ENCODE measurements at regions not wholly inside any gene's neighbourhood (a gene's known extent, or its start where the extent isn't known, plus 50 kb on each side); places are given as distances from the start of the nearest gene placed in this dataset.

- Histone ChIP-seq H3K27ac (replicated peaks) (no peak overlapping the region), H3K27me3 (ENCODE audit: insufficient read depth, poor library complexity, severe bottlenecking) (peaks cover 2% of the 10 kb centered on the region), H3K4me3 (replicated peaks; ENCODE audit: insufficient read depth, low read length) (no peak overlapping the region)
- no peak for DNase-seq (ENCODE audit: low read depth in 1 of 2, low spot score in 1 of 2)
- TF ChIP-seq CTCF (IDR thresholded peaks at IDR 0.05; ENCODE audit: insufficient read depth, low read length), result no peak
- no peak for TF ChIP-seq GABPA (IDR thresholded peaks at IDR 0.05; ENCODE audit: low read depth)
- no peak for TF ChIP-seq POLR2AphosphoS5 (IDR thresholded peaks at IDR 0.05; ENCODE audit: low read depth)
These were observed 302.7 kb downstream of the SIPA1L2 start for GRCh38 chr1:232327269-232327668.

GRCh38 chr1:232322162-232322734, 307.7 kb downstream of the SIPA1L2 start:
- DNase-seq (ENCODE audit: low read depth in 1 of 2, low spot score in 1 of 2), result no peak
- TF ChIP-seq CTCF (IDR thresholded peaks at IDR 0.05; ENCODE audit: insufficient read depth, low read length) (no peak), SPI1 (IDR thresholded peaks at IDR 0.05; ENCODE audit: borderline replicate concordance, low read depth) (no peak), REST (IDR thresholded peaks at IDR 0.05; ENCODE audit: insufficient replicate concordance, low read depth) (no peak), POLR2AphosphoS5 (IDR thresholded peaks at IDR 0.05; ENCODE audit: low read depth) (no peak), GABPA (IDR thresholded peaks at IDR 0.05; ENCODE audit: low read depth) (no peak)
- Histone ChIP-seq H3K4me3 (replicated peaks; ENCODE audit: insufficient read depth, low read length) (no peak overlapping the region), H3K27me3 (ENCODE audit: insufficient read depth, poor library complexity, severe bottlenecking) (peaks cover 2% of the 10 kb centered on the region), H3K27ac (replicated peaks) (no peak overlapping the region)

- H3K27me3 ChIP-seq (ENCODE audit: insufficient read depth, poor library complexity, severe bottlenecking), result peaks cover 2% of the 10 kb centered on the region
- DNase-seq (ENCODE audit: low read depth in 1 of 2, low spot score in 1 of 2), result no peak
These were observed 310.3 kb downstream of the SIPA1L2 start for GRCh38 chr1:232319518-232320210.

More at GRCh38 chr1:232319518-232320210, 310.3 kb downstream of the SIPA1L2 start:
- Histone ChIP-seq H3K27ac (replicated peaks) (no peak overlapping the region), H3K4me3 (replicated peaks; ENCODE audit: insufficient read depth, low read length) (no peak overlapping the region)
- TF ChIP-seq SPI1 (IDR thresholded peaks at IDR 0.05; ENCODE audit: borderline replicate concordance, low read depth), result no peak
- no peak for TF ChIP-seq GABPA (IDR thresholded peaks at IDR 0.05; ENCODE audit: low read depth)
- TF ChIP-seq POLR2AphosphoS5 (IDR thresholded peaks at IDR 0.05; ENCODE audit: low read depth), result no peak
- TF ChIP-seq CTCF (IDR thresholded peaks at IDR 0.05; ENCODE audit: insufficient read depth, low read length), result no peak
- TF ChIP-seq REST (IDR thresholded peaks at IDR 0.05; ENCODE audit: insufficient replicate concordance, low read depth), result no peak
